ENCODE measurements at regions not wholly inside any gene's neighbourhood (a gene's known extent, or its start where the extent isn't known, plus 50 kb on each side); places are given as distances from the start of the nearest gene placed in this dataset.

- no peak for TF ChIP-seq CTCF (IDR thresholded peaks at IDR 0.05; ENCODE audit: low read depth, low read length)
- no peak for TF ChIP-seq EZH2phosphoT487 (IDR thresholded peaks at IDR 0.05; ENCODE audit: low read depth)
These were observed 1152.1 kb downstream of the FAT4 start for GRCh38 chr4:126466848-126467247.
